ENCODE measurements at regions not wholly inside any gene's neighbourhood (a gene's known extent, or its start where the extent isn't known, plus 50 kb on each side); places are given as distances from the start of the nearest gene placed in this dataset.
A peak's percentile ranks its signal among the peaks of the same experiment; 100 is the strongest.

GRCh38 chr14:50001151-50001998 lies 108.5 kb downstream of the ARF6 start:
- Histone ChIP-seq H3K4me2 (ENCODE audit: low read length) (peak overlapping the region; percentile 96), H4K20me1 (ENCODE audit: insufficient read depth, low read length) (no peaks in the 10 kb centered on the region), H3K36me3 (replicated peaks; ENCODE audit: low read depth, low read length) (no peaks in the 10 kb centered on the region), H3K4me1 (ENCODE audit: low read length) (peaks cover 55% of the 10 kb centered on the region), H2AFZ (ENCODE audit: low read depth, low read length) (no peak overlapping the region), H3K4me3 (ENCODE audit: low read length) (peak overlapping the region; percentile 47), H3K79me2 (ENCODE audit: low read length) (no peaks in the 10 kb centered on the region), H3K9me3 (ENCODE audit: insufficient read depth, low read length) (no peaks in the 10 kb centered on the region), H3K9ac (ENCODE audit: low read length) (peak overlapping the region; percentile 85), H3K27ac (ENCODE audit: low read length) (peak overlapping the region; percentile 81), H3K27me3 (ENCODE audit: low read depth, low read length) (no peaks in the 10 kb centered on the region)
- TF ChIP-seq EZH2phosphoT487 (IDR thresholded peaks at IDR 0.05; ENCODE audit: low read depth) = no peak
- TF ChIP-seq CTCF (IDR thresholded peaks at IDR 0.05; ENCODE audit: low read depth, low read length) = no peak

GRCh38 chr14:50001999-50002925 lies 109.4 kb downstream of the ARF6 start:
- H3K9me3 ChIP-seq (ENCODE audit: insufficient read depth, low read length) = no peaks in the 10 kb centered on the region
- peaks cover 55% of the 10 kb centered on the region for H3K4me1 ChIP-seq (ENCODE audit: low read length)
- peak overlapping the region; percentile 80 for H3K4me3 ChIP-seq (ENCODE audit: low read length)
- H3K27me3 ChIP-seq (ENCODE audit: low read depth, low read length) = no peaks in the 10 kb centered on the region
- H3K4me2 ChIP-seq (ENCODE audit: low read length) = peak overlapping the region; percentile 96
- H3K27ac ChIP-seq (ENCODE audit: low read length) = peak overlapping the region; percentile 81
- no peak overlapping the region for H2AFZ ChIP-seq (ENCODE audit: low read depth, low read length)
- no peaks in the 10 kb centered on the region for H4K20me1 ChIP-seq (ENCODE audit: insufficient read depth, low read length)
- peak overlapping the region; percentile 85 for H3K9ac ChIP-seq (ENCODE audit: low read length)
- TF ChIP-seq EZH2phosphoT487 (IDR thresholded peaks at IDR 0.05; ENCODE audit: low read depth) (no peak), CTCF (IDR thresholded peaks at IDR 0.05; ENCODE audit: low read depth, low read length) (no peak)
- H3K79me2 ChIP-seq (ENCODE audit: low read length) = no peaks in the 10 kb centered on the region
- H3K36me3 ChIP-seq (replicated peaks; ENCODE audit: low read depth, low read length) = no peaks in the 10 kb centered on the region

- TF ChIP-seq CTCF (IDR thresholded peaks at IDR 0.05; ENCODE audit: low read depth, low read length) (no peak), EZH2phosphoT487 (IDR thresholded peaks at IDR 0.05; ENCODE audit: low read depth) (no peak)
- H3K9ac ChIP-seq (ENCODE audit: low read length) = peak overlapping the region; percentile 85
- no peaks in the 10 kb centered on the region for H4K20me1 ChIP-seq (ENCODE audit: insufficient read depth, low read length)
- H3K4me2 ChIP-seq (ENCODE audit: low read length) = peak overlapping the region; percentile 96
- peak overlapping the region; percentile 81 for H3K27ac ChIP-seq (ENCODE audit: low read length)
- H3K27me3 ChIP-seq (ENCODE audit: low read depth, low read length) = no peaks in the 10 kb centered on the region
- no peaks in the 10 kb centered on the region for H3K9me3 ChIP-seq (ENCODE audit: insufficient read depth, low read length)
- H2AFZ ChIP-seq (ENCODE audit: low read depth, low read length) = no peak overlapping the region
- peak overlapping the region; percentile 80 for H3K4me3 ChIP-seq (ENCODE audit: low read length)
- no peaks in the 10 kb centered on the region for H3K79me2 ChIP-seq (ENCODE audit: low read length)
- H3K36me3 ChIP-seq (replicated peaks; ENCODE audit: low read depth, low read length) = no peaks in the 10 kb centered on the region
- H3K4me1 ChIP-seq (ENCODE audit: low read length) = peaks cover 55% of the 10 kb centered on the region
Observed at GRCh38 chr14:50002926-50003212, 110.0 kb downstream of the ARF6 start.
